Smooth muscle cell (in vitro differentiated cells): ENCODE measurements at regions not wholly inside any gene's neighbourhood (a gene's known extent, or its start where the extent isn't known, plus 50 kb on each side); places are given as distances from the start of the nearest gene placed in this dataset.

ENCODE experiments used
- DNase-seq: peaks from one replicate; lab custom pipeline; 2025; ENCODE audit not compliant: unreplicated experiment; lab: John Stamatoyannopoulos, UW
- H2AFZ ChIP-seq: fragments of 200-600 bp; sonication (generic); 2 replicates; pipeline ENCODE4 v1.6.0; 2016; ENCODE audit warnings: antibody characterized with exemption, low read depth, mild to moderate bottlenecking
- H3F3A ChIP-seq: fragments of 200-600 bp; sonication (generic); 2 replicates; pipeline ENCODE4 v1.6.0; 2017; ENCODE audit warnings: antibody characterized with exemption, low read depth
- H3K27ac ChIP-seq: fragments of 200-600 bp; sonication (generic); 2 replicates; pipeline ENCODE4 v1.5.1; 2016; ENCODE audit warnings: low read depth, mild to moderate bottlenecking
- H3K27me3 ChIP-seq: fragments of 200-600 bp; sonication (generic); 2 replicates; pipeline ENCODE4 v1.6.1; 2016; ENCODE audit warnings: low read depth, mild to moderate bottlenecking
- H3K36me3 ChIP-seq: fragments of 200-600 bp; sonication (generic); 2 replicates; pipeline ENCODE4 v1.5.1; 2016; ENCODE audit warnings: low read depth
- H3K4me1 ChIP-seq: fragments of 200-600 bp; sonication (generic); 2 replicates; pipeline ENCODE4 v1.5.1; 2016; ENCODE audit warnings: low read depth
- H3K4me2 ChIP-seq: fragments of 200-600 bp; sonication (generic); 2 replicates; pipeline ENCODE4 v1.6.0; 2016; ENCODE audit warnings: mild to moderate bottlenecking
- H3K4me3 ChIP-seq: fragments of 200-600 bp; sonication (generic); 2 replicates; pipeline ENCODE4 v1.5.1; 2016; ENCODE audit warnings: mild to moderate bottlenecking
- H3K79me2 ChIP-seq: fragments of 200-600 bp; sonication (generic); 2 replicates; pipeline ENCODE4 v1.6.0; 2016; ENCODE audit warnings: low read depth, mild to moderate bottlenecking
- H3K9ac ChIP-seq: fragments of 200-600 bp; sonication (generic); 2 replicates; pipeline ENCODE4 v1.6.0; 2016; ENCODE audit warnings: low read depth
- H3K9me3 ChIP-seq: fragments of 200-600 bp; sonication (generic); replicated peaks from 2 replicates; pipeline ENCODE4 v1.5.1; 2016; ENCODE audit warnings: low read depth
- H4K20me1 ChIP-seq: fragments of 200-600 bp; sonication (generic); 2 replicates; pipeline ENCODE4 v1.6.0; 2016; ENCODE audit warnings: low read depth
- WGBS: methylation state at CpG from one replicate; pipeline ENCODE4 v1.1.7; 2016; ENCODE audit warnings: low lambda C conversion rate; 5-methylcytosine and 5-hydroxymethylcytosine counted together
- TF ChIP-seq, protein P1 (sequence below): fragments of 200-600 bp; sonication (generic); IDR thresholded peaks from 2 replicates; pipeline ENCODE4 v1.5.1; 2017; ENCODE audit warnings: borderline replicate concordance, mild to moderate bottlenecking, antibody characterized with exemption; ENCODE audit not compliant: insufficient read depth, poor library complexity, severe bottlenecking

DNA sequence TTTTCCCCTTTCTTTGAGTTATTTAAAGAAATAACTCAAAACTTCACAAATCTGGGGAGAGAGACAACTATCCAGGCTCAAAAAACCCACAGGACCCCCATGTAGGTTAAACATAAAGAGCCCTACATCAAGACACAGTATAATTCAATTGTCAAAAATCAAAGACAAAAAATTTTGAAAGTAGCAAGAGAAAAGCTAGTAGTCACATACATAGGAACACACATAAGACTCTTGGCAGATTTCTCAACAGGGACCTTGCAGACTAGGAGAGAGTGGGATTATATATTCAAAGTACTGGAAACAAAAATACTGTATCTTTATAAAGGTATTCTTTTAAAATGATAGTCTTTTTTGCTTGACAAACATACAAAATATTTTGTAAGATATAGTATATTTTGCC is 296.9 kb downstream of the OSTF1 start:
- no peak overlapping the region for H3K4me3 ChIP-seq
- no peaks in the 10 kb centered on the region for H3K79me2 ChIP-seq
- no peak overlapping the region for H3K27ac ChIP-seq
- no peaks in the 10 kb centered on the region for H3F3A ChIP-seq
- no peak overlapping the region for H2AFZ ChIP-seq
- no peaks in the 10 kb centered on the region for H3K27me3 ChIP-seq
- H3K36me3 ChIP-seq = no peaks in the 10 kb centered on the region
- no peaks in the 10 kb centered on the region for H4K20me1 ChIP-seq
- no peak overlapping the region for H3K4me2 ChIP-seq
- TF ChIP-seq, protein P1, sequence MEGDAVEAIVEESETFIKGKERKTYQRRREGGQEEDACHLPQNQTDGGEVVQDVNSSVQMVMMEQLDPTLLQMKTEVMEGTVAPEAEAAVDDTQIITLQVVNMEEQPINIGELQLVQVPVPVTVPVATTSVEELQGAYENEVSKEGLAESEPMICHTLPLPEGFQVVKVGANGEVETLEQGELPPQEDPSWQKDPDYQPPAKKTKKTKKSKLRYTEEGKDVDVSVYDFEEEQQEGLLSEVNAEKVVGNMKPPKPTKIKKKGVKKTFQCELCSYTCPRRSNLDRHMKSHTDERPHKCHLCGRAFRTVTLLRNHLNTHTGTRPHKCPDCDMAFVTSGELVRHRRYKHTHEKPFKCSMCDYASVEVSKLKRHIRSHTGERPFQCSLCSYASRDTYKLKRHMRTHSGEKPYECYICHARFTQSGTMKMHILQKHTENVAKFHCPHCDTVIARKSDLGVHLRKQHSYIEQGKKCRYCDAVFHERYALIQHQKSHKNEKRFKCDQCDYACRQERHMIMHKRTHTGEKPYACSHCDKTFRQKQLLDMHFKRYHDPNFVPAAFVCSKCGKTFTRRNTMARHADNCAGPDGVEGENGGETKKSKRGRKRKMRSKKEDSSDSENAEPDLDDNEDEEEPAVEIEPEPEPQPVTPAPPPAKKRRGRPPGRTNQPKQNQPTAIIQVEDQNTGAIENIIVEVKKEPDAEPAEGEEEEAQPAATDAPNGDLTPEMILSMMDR = no peak
- peaks cover 16% of the 10 kb centered on the region for H3K9me3 ChIP-seq
- no peak for DNase-seq
- H3K4me1 ChIP-seq = no peaks in the 10 kb centered on the region
- no peak overlapping the region for H3K9ac ChIP-seq

DNA sequence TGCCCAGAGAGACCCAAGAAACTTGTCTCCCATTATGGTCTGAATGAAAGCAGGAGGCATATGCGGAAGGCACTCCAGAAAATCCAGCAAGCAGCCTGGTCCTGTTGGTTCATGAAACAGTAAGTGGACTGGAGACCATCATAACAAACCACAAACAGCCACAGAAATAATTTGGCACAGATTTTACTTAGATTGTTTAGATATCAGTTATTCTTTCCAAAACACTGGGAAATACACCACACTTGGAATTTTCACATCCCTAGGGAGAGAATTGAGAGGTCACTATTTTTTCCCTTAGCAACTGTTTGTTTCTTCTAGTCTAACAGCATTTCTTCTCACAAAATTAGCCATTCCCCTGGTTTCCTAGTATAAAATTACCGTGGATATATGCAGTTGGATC is 300.8 kb downstream of the OSTF1 start:
- Histone ChIP-seq H3K27me3 (no peaks in the 10 kb centered on the region), H3K4me1 (no peaks in the 10 kb centered on the region), H3K4me3 (no peak overlapping the region), H3K9ac (no peak overlapping the region), H3K4me2 (no peak overlapping the region), H3K79me2 (no peaks in the 10 kb centered on the region), H2AFZ (no peak overlapping the region), H3K27ac (no peak overlapping the region), H3K36me3 (no peaks in the 10 kb centered on the region), H4K20me1 (no peaks in the 10 kb centered on the region), H3F3A (no peaks in the 10 kb centered on the region), H3K9me3 (peaks cover 16% of the 10 kb centered on the region)
- 85% methylated on average over 2 of the region's 2 CpGs for WGBS
- TF ChIP-seq, protein P1 = no peak
- DNase-seq = no peak

DNA sequence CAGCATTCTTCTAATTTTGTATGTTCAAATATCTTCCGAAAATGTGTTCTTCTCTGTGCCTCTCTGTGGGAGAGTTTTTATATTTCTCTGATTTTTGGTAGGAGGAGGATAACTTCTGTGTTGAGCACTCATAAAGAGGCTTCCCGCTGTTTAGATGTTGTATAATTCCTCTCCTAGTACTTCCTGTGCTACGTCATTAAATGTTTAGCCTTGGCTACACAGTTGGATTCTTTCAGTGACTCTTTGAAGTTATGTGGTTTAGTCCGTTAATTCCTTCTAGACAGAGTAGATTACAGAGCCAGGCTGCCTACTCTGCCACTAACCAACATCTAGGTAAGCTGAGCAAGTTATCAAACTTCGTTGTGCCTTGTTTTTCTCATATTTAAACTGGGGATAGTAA is 302.6 kb downstream of the OSTF1 start:
- Histone ChIP-seq H3K36me3 (no peaks in the 10 kb centered on the region), H3K79me2 (no peaks in the 10 kb centered on the region), H3K4me1 (no peaks in the 10 kb centered on the region), H3K27ac (no peak overlapping the region), H3K4me3 (no peak overlapping the region), H3K4me2 (no peak overlapping the region), H3K27me3 (no peaks in the 10 kb centered on the region), H3F3A (no peaks in the 10 kb centered on the region), H4K20me1 (no peaks in the 10 kb centered on the region), H2AFZ (no peak overlapping the region), H3K9me3 (no peaks in the 10 kb centered on the region), H3K9ac (no peak overlapping the region)
- DNase-seq = no peak
- TF ChIP-seq, protein P1 = no peak
- WGBS = 41% methylated on average over 5 of the region's 5 CpGs

DNA sequence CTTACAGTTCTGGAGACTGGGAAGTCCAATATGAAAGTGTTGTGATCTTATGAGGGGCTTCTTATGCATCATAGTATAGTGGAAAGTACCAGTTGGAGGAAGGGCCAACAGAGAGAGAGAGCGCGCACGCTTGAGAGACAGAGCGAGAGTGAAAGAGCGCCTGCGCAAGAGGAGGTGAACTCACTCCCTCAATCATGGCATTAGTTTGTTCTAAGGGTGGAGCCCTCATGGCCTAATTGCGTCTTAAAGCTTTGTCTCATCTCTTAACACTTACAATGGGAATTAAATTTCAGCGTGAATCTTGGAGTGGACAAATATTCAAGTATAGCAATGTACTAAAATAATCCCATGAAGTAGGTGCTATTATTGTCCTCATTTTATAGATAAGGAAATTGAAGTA is 303.2 kb downstream of the OSTF1 start:
- Histone ChIP-seq H3F3A (no peaks in the 10 kb centered on the region), H3K27ac (no peak overlapping the region), H3K9me3 (no peaks in the 10 kb centered on the region), H2AFZ (no peak overlapping the region), H3K4me3 (no peak overlapping the region), H3K9ac (no peak overlapping the region), H3K36me3 (no peaks in the 10 kb centered on the region), H3K79me2 (no peaks in the 10 kb centered on the region), H3K4me1 (no peaks in the 10 kb centered on the region), H3K27me3 (no peaks in the 10 kb centered on the region), H3K4me2 (no peak overlapping the region), H4K20me1 (no peaks in the 10 kb centered on the region)
- no peak for DNase-seq
- TF ChIP-seq, protein P1 = no peak
- 98% methylated on average over 8 of the region's 8 CpGs for WGBS
